Testis (tissue), 2 donors: ENCODE measurements at regions not wholly inside any gene's neighbourhood (a gene's known extent, or its start where the extent isn't known, plus 50 kb on each side); places are given as distances from the start of the nearest gene placed in this dataset.

Source experiments
- CTCF ChIP-seq, 3 experiments: fragments of 450-650 bp in 2 of 3; fragments of 200-600 bp in 1 of 3; sonication (generic) in 1 of 3; IDR thresholded peaks; one replicate each; pipeline ENCODE4 v1.5.1; 2016 to 2019; ENCODE audit warnings: antibody characterized with exemption in 3 of 3, mild to moderate bottlenecking in 2 of 3, moderate library complexity in 1 of 3
- POLR2A ChIP-seq: fragments of 450-650 bp; IDR thresholded peaks from one replicate; pipeline ENCODE4 v1.6.1; 2017; ENCODE audit warnings: antibody characterized with exemption, mild to moderate bottlenecking, moderate library complexity

GRCh38 chr12:67748743-67749040, 100.1 kb downstream of the DYRK2 start:
- TF ChIP-seq POLR2A, result no peak
- no peak for TF ChIP-seq CTCF (IDR thresholded peaks at IDR 0.05)
